ENCODE measurements at regions not wholly inside any gene's neighbourhood (a gene's known extent, or its start where the extent isn't known, plus 50 kb on each side); places are given as distances from the start of the nearest gene placed in this dataset.
"Not testable (repeated sequence)": the region's sequence is repeated elsewhere in the genome, so short reads cannot be mapped to it uniquely, and the experiment has no call there.

DNA sequence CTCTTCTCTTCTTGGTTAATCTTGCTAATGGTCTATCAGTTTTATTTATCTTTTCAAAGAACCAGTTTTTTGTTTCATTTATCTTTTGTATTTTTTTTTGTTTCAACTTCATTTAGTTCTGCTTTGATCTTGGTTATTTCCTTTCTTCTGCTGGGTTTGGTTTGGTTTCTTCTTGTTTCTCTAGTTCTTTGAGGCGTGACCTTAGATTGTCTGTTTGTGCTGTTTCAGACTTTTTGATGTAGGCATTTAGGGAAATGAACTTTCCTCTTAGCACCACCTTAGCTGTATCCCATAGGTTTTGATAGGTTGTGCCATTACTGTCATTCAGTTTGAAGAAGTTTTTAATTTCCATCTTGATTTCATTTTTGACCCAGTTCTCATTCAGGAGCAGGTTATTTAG, 107.0 kb upstream of the S1PR3 start:
- TF ChIP-seq, protein P1, sequence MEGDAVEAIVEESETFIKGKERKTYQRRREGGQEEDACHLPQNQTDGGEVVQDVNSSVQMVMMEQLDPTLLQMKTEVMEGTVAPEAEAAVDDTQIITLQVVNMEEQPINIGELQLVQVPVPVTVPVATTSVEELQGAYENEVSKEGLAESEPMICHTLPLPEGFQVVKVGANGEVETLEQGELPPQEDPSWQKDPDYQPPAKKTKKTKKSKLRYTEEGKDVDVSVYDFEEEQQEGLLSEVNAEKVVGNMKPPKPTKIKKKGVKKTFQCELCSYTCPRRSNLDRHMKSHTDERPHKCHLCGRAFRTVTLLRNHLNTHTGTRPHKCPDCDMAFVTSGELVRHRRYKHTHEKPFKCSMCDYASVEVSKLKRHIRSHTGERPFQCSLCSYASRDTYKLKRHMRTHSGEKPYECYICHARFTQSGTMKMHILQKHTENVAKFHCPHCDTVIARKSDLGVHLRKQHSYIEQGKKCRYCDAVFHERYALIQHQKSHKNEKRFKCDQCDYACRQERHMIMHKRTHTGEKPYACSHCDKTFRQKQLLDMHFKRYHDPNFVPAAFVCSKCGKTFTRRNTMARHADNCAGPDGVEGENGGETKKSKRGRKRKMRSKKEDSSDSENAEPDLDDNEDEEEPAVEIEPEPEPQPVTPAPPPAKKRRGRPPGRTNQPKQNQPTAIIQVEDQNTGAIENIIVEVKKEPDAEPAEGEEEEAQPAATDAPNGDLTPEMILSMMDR (IDR thresholded peaks at IDR 0.05; ENCODE audit: insufficient read depth, low read length, poor library complexity, severe bottlenecking): not testable (repeated sequence)
- not testable (repeated sequence) for TF ChIP-seq EZH2phosphoT487 (conservative IDR thresholded peaks at IDR 0.05; ENCODE audit: low read length)

Measured in SU-DHL-6 (cell line).